GM21737 (cell line): ENCODE measurements at regions not wholly inside any gene's neighbourhood (a gene's known extent, or its start where the extent isn't known, plus 50 kb on each side); places are given as distances from the start of the nearest gene placed in this dataset.

Experiments used
- ATAC-seq: cut with Tn5 transposase; IDR thresholded peaks from one replicate; pipeline ENCODE4 v1.9.1; 2021; ENCODE audit warnings: mild to moderate bottlenecking, moderate library complexity; ENCODE audit not compliant: unreplicated experiment

GRCh38 chr5:133801955-133802751, 166.3 kb downstream of the C5orf15 start:
- ATAC-seq, result no peak

- no peak for ATAC-seq
Observed at GRCh38 chr5:133801431-133801830, 167.0 kb downstream of the C5orf15 start.

GRCh38 chr5:133799571-133800237, 168.7 kb downstream of the C5orf15 start:
- no peak for ATAC-seq

GRCh38 chr5:133797167-133797566, 171.3 kb downstream of the C5orf15 start:
- no peak for ATAC-seq

DNA sequence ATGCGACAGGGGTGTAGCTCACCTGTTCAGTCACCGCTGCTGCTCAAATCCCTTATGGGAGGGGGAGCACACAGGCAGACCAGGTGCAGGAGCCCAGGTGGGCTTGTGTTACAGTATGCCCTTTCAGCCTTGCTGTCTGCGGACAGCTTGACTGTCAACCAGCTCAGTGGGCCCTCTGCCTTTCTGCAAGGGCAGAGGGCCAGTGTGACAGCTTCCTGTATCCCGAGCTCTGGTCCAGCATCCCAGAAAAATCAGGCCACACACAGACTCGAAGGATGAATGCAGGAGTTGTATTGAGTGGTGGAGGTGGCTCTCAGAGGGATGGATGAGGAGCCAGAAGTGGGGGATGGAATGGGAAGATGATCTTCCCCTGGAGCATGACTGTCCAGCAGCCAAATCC, 172.2 kb downstream of the C5orf15 start:
- no peak for ATAC-seq

GRCh38 chr5:133794771-133795415, 173.5 kb downstream of the C5orf15 start:
- ATAC-seq, result no peak

DNA sequence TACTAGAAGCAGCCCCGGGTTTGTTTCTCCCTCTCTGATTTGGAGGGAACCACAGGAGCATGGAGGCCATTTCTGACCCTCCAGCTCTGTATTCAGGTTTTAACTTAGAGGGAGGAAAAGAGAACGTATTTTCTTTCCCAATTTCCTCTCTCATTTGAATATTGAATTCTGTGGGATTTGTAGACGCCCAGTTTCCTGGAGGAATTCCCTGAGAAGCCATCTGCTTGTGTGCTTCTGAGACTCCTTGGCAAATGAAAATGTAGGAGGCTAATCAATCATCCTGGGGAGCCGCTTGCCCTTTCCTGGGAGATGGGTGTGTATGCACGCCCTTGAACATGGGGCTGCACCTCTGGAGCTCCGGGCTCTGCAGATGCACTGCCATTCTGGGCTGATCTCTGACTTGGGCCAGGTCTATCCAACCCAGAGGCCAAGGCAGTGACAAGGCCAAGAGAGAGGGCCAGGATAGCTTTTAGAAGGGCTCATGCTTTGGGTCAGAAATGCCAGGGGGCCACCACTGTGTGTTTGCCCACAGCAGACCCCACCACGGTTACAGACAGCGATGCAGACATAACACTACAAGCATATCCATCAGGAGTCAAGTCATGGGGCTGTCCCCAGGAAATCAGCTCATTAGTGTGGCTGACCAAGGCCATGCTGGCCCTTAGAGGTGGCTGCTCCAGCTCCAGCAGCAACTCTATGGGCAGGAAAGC, 174.5 kb downstream of the C5orf15 start:
- no peak for ATAC-seq

DNA sequence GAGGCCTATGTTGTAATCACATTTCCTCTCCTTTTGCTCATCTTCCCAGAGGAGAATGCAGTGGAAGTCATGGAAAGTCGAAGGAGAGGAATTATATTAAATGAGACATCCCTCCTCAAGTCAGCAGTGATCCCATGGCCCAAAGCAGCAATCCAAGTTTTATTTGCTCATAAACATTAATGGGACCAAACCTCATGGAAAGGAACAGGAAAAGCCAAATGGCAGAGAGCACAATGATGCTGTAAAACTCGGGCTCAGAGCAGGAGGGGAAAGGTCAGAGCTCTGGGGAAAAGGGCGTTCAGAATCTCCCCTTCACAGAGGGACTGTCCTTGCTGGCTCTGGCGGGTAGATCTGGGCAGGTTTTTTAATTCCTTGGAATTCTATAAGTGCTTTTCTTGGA, 175.8 kb downstream of the C5orf15 start:
- no peak for ATAC-seq

GRCh38 chr5:133792024-133792423, 176.4 kb downstream of the C5orf15 start:
- ATAC-seq, result no peak

DNA sequence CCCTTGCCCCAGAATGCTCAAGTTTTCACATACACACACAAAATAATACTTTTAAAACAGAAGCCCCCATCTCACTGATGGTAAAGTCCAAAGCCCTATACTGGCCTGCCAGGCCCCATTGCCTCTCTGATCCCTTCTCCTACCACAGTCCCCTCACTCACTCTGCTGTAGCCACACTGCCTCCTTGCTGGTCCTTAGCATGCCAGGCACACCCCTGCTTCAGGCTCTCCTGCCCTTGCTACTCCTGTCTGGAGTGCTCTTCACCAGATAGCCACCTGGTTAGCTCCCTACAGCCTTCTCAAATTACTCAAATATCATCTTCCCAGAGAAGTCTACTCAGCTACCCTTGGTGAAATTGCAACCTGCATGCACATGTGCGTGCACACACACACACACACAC, 177.5 kb downstream of the C5orf15 start:
- no peak for ATAC-seq

GRCh38 chr5:133789428-133789827, 177.1 kb upstream of the FSTL4 start:
- no peak for ATAC-seq

DNA sequence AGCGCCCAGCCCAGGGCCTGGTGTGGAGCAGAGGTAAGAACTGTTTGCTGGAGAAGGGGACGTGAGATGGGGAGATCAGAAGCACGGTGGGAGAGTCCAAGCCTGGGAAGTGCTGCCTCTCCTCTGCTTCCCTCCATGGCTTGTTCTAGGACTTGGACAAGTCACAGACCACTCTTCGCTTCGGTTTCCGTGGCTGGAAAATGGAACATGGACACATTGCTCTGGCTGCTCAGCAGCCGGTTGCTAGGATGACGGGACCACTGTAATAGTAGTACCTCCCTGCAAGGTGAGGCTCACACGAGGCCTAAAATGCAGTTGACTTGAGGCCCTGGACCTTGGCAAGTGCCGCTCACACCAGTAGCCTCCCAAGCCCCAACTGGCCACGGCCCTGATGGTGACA, 175.8 kb upstream of the FSTL4 start:
- ATAC-seq, result no peak

- no peak for ATAC-seq
Observed at GRCh38 chr5:133786420-133786819, 174.1 kb upstream of the FSTL4 start.

- no peak for ATAC-seq
Observed at GRCh38 chr5:133785182-133785581, 172.8 kb upstream of the FSTL4 start.

- ATAC-seq, result no peak
Observed at GRCh38 chr5:133783481-133783880, 171.1 kb upstream of the FSTL4 start.

DNA sequence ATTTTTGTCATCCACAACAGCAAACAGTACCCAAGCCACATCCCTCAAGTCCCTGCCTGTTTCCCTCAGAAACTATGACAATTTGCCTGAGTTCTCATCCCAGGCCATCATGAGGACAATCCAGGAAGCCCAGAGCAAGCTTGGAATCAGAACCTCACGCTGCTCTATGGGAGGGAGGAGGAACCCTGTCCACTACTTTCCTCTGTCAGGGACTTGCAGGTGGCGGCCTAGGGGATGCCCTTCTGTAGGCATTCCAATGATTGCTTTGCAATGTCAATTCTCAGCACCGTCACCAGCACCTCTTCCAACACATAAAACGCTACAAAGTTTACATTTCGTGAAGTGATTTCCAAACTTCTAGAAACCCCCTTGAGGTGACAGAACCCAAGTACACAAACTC, 170.4 kb upstream of the FSTL4 start:
- no peak for ATAC-seq

DNA sequence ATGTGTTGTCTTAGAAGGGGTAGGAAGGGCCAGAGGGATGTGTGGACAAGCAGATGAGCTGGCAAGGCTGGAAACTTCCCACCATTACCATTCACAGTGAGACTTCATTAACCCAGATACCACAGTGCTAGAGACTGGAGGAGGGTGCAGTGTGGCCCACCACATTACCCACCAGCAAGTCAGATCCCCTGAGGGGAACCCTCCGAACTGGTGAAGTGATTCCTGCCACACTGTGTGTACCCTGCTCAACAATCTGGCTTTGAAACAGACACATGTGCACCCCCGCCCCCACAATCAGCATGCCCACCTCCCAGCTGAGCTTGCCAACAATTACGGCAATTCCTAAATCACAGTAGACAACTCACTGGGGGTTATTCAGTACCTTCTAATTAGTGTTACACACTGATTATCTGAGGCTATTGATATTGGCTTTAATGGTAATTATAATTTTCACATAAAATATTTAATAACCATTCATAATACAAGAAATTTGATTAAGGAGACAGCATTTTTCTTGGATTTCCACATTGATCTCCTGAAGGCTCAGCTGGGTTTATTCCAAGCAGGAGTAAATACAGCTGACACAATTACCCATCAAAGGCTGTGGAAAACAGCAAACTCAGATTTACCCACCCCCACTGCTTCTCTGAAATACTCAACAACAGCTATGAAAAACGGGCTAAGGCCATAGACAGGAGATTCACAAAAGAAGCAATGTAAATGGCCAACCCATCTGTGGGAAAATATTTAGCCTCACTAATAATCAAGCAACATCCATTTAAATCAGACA, 169.3 kb upstream of the FSTL4 start:
- no peak for ATAC-seq

DNA sequence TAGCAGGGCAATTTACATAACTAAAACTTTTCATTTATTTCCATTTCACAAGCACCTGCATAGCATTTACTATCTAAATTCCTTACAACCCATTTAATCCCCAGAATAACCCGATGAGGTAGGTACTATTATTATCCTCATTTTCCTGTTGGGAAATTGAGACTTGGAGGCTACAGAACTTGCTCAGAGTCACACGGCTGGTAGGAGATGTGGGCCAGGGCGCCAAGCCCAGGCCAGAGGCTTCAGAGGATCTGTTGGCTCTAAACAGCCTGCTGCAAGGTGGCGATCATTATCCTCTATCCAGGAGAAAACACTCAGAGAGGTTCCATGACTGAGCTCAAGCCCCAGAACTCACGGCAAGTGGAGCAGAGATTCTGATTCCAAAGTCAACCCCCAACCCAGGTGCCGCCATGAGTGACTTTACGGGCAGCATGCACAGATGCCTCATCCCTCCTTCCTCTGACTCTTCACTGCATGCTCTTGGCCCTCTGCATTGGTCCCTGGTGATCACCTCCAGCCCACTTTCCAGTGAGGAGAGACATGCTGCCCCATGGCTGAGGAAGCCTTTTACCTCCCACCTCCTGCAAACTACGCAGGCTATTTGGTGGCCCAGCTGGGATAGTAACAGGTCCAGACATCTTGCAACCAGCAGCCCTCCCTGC, 168.4 kb upstream of the FSTL4 start:
- ATAC-seq, result no peak

DNA sequence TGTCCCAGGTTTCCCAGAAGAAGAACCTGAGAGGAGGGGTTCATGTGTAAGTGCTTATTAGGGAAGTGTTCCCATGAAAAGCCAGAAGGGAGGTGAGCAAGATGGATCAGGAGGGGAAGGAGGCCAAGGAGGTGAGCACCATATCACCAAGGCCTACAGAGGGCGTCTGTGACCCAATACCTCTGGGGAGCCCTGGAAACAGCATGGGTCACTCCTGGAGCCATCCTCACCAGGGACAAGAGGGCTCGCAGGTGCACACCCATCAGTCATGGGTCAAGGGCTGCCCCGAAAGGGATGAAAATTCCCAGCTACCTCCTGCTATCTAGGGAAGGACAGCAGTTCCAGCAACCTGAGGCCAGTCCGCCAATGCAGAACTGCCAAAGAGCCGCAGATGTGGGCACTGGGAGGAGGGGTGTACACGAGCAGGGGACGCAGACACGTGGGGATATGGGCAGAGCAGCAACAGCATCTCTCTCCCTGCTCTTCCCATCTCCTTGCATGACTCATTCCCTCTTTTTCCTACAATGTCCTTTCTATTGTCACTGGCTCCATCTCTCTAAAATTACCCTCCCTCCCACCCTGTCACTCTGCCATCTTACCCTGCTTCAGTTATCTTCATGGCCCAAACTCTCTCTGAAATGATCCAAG, 167.6 kb upstream of the FSTL4 start:
- no peak for ATAC-seq

DNA sequence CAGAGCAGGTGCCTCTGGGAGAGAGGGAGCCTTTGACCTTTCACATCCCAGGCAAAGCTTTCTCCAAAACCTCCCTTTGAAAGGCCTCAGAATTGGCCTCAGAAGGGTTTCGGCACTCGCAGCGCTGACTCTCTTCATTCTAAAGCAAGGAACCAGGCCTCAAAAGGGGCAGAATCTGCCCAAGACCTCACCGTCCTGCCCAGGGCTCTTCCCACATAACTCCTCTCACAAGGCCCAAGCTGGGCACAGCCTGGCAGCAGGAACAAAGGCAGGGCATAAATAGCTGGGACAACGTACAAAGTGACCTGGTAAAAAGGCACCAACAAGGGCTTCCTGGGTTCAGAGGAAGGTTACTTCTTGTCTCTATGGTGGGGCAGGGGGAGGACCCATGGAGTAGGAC, 166.3 kb upstream of the FSTL4 start:
- ATAC-seq, result no peak
